Prostate gland (tissue), 2 donors: ENCODE measurements at regions not wholly inside any gene's neighbourhood (a gene's known extent, or its start where the extent isn't known, plus 50 kb on each side); places are given as distances from the start of the nearest gene placed in this dataset.
A peak's percentile ranks its signal among the peaks of the same experiment; 100 is the strongest.

Experiments
- DNase-seq: peaks from one replicate; pipeline ENCODE4 v3.0.0-alpha.2; 2019; ENCODE audit warnings: low spot score
- H3K27ac ChIP-seq, 2 donors: fragments of 200-600 bp; sonication (generic); 2 replicates each; pipeline ENCODE4 v1.5.1; 2017 to 2019
- H3K27me3 ChIP-seq: fragments of 200-600 bp; sonication (generic); replicated peaks from 2 replicates; pipeline ENCODE4 v1.5.1; 2019; ENCODE audit not compliant: insufficient read depth
- H3K36me3 ChIP-seq, 2 donors: fragments of 200-600 bp; sonication (generic); 1 replicate in 1 of 2; 2 replicates in 1 of 2; pipeline versions ENCODE4 v1.5.1 to v1.8.1; 2017 to 2019
- H3K4me1 ChIP-seq: fragments of 200-600 bp; sonication (generic); replicated peaks from 2 replicates; pipeline ENCODE4 v1.5.1; 2019
- H3K4me3 ChIP-seq, 2 donors: fragments of 200-600 bp; sonication (generic); 2 replicates each; pipeline ENCODE4 v1.5.1; 2017 to 2019
- H3K9me3 ChIP-seq: fragments of 200-600 bp; sonication (generic); 2 replicates; pipeline ENCODE4 v1.5.1; 2017
- CTCF ChIP-seq, 4 experiments: fragments of 200-600 bp in 2 of 4; fragments of 450-650 bp in 2 of 4; sonication (generic) in 2 of 4; IDR thresholded peaks; 1 replicate in 3 of 4; 2 replicates in 1 of 4; pipeline ENCODE4 v1.5.1; 2016 to 2019; ENCODE audit warnings: antibody characterized with exemption in 4 of 4, mild to moderate bottlenecking in 2 of 4, moderate library complexity in 2 of 4
- POLR2A ChIP-seq: fragments of 450-650 bp; IDR thresholded peaks from one replicate; pipeline ENCODE4 v1.6.1; 2016; ENCODE audit warnings: antibody characterized with exemption, mild to moderate bottlenecking
- POLR2AphosphoS5 ChIP-seq: sonication (generic); formaldehyde crosslinking; IDR thresholded peaks from one replicate; pipeline ENCODE4 v1.6.1; 2017; ENCODE audit warnings: antibody characterized with exemption
- WGBS: methylation state at CpG from one replicate; pipeline ENCODE4 v1.1.5; 2018; 5-methylcytosine and 5-hydroxymethylcytosine counted together
- intact Hi-C: fragments of 100-400 bp; cut with DNase I; formaldehyde crosslinking; loops from one replicate; pipeline ENCODE4 v1.14.2; 2022

- H3K27ac ChIP-seq, result no peak overlapping the region
- no peak for TF ChIP-seq POLR2AphosphoS5
- TF ChIP-seq CTCF (IDR thresholded peaks at IDR 0.05), result no peak
- TF ChIP-seq POLR2A, result no peak
- H3K4me1 ChIP-seq, result no peaks in the 10 kb centered on the region
- no peaks in the 10 kb centered on the region for H3K27me3 ChIP-seq
- no peaks in the 10 kb centered on the region for H3K9me3 ChIP-seq
- H3K36me3 ChIP-seq, result no peaks in the 10 kb centered on the region
- 43% methylated on average over 17 of the region's 17 CpGs for WGBS
- no peak for DNase-seq
- intact Hi-C loops, result loop anchor here (10.0 kb wide), 1 partner anchor 954 kb away; no protein-coding TSS in a partner anchor
- H3K4me3 ChIP-seq, result no peak overlapping the region
These were observed 138.0 kb downstream of the AKAIN1 start for GRCh38 chr18:5058768-5059695.

- no peak overlapping the region for H3K27ac ChIP-seq
- H3K9me3 ChIP-seq, result no peaks in the 10 kb centered on the region
- 31% methylated on average over 13 of the region's 13 CpGs for WGBS
- no peak for TF ChIP-seq POLR2AphosphoS5
- no peak for TF ChIP-seq POLR2A
- TF ChIP-seq CTCF (IDR thresholded peaks at IDR 0.05), result peak in 3 of 4 experiments; percentile 42 to 51 (median 46)
- no peak for DNase-seq
- H3K4me1 ChIP-seq, result no peaks in the 10 kb centered on the region
- H3K4me3 ChIP-seq, result no peak overlapping the region
- intact Hi-C loops, result loop anchor here (10.0 kb wide), 1 partner anchor 953 kb away; no protein-coding TSS in a partner anchor
- no peaks in the 10 kb centered on the region for H3K36me3 ChIP-seq
- no peaks in the 10 kb centered on the region for H3K27me3 ChIP-seq
These were observed 139.4 kb downstream of the AKAIN1 start for GRCh38 chr18:5057386-5058348.

GRCh38 chr18:5052491-5052890 lies 144.6 kb downstream of the AKAIN1 start:
- Histone ChIP-seq H3K27ac (no peak overlapping the region), H3K4me1 (no peaks in the 10 kb centered on the region), H3K9me3 (no peaks in the 10 kb centered on the region), H3K27me3 (no peaks in the 10 kb centered on the region), H3K36me3 (no peaks in the 10 kb centered on the region), H3K4me3 (no peak overlapping the region)
- 77% methylated on average over 4 of the region's 4 CpGs for whole genome bisulfite sequencing
- DNase-seq, result no peak
- intact Hi-C loops, result loop anchor here (10.0 kb wide), 1 partner anchor 948 kb away; no protein-coding TSS in a partner anchor
- no peak for TF ChIP-seq POLR2A
- no peak for TF ChIP-seq POLR2AphosphoS5
- no peak for TF ChIP-seq CTCF (IDR thresholded peaks at IDR 0.05)

- TF ChIP-seq POLR2AphosphoS5 (no peak), CTCF (IDR thresholded peaks at IDR 0.05) (no peak)
- DNase-seq, result no peak
- intact Hi-C loops, result loop anchor here (10.0 kb wide), 1 partner anchor 946 kb away; no protein-coding TSS in a partner anchor
- Histone ChIP-seq H3K4me1 (no peaks in the 10 kb centered on the region), H3K27me3 (no peaks in the 10 kb centered on the region), H3K4me3 (no peak overlapping the region), H3K9me3 (no peaks in the 10 kb centered on the region), H3K27ac (no peak overlapping the region), H3K36me3 (no peaks in the 10 kb centered on the region)
- 89% methylated on average over 2 of the region's 2 CpGs for WGBS
These were observed 145.8 kb downstream of the AKAIN1 start for GRCh38 chr18:5051207-5051606.
